HCT116 (cell line): ENCODE measurements at regions not wholly inside any gene's neighbourhood (a gene's known extent, or its start where the extent isn't known, plus 50 kb on each side); places are given as distances from the start of the nearest gene placed in this dataset.

Experiments used
- ATAC-seq: fragments of 200-7000 bp; cut with Tn5 transposase; 2 replicates; pipeline ENCODE4 v1.9.1; 2020; ENCODE audit warnings: mild to moderate bottlenecking, moderate library complexity
- BruUV-seq: library from RNA; stranded (reverse); fragments of 400-500 nt; replicated peaks from 2 replicates; lab custom pipeline; 2021; lab: Mats Ljungman, UMichigan
- CTCF ChIA-PET: fragments of 300-600 bp; sonication (Branson Sonifier 250); formaldehyde crosslinking; loops from one replicate; lab custom pipeline; 2021; ENCODE audit warnings: antibody characterized with exemption; lab: Charles Lee
- POLR2A ChIA-PET: fragments of 300-600, 350-600 bp; sonication (Branson Sonifier 250); formaldehyde crosslinking; loops from one replicate; lab custom pipeline; 2021; ENCODE audit warnings: antibody characterized with exemption; lab: Charles Lee
- RAD21 ChIA-PET, 2 experiments: fragments of 300-600 bp; sonication (Branson Sonifier 250); formaldehyde crosslinking; loops; one replicate each; lab custom pipeline; 2023; ENCODE audit warnings: low total read pairs in 2 of 2; ENCODE audit not compliant: uncharacterized antibody in 2 of 2, unreplicated experiment in 2 of 2, low non-redundant PET in 1 of 2; lab: Charles Lee
- DNase-seq: peaks from one replicate; pipeline ENCODE4 v3.0.0-alpha.2; 2010; ENCODE audit warnings: low read depth, low spot score
- H2AFZ ChIP-seq: fragments of 200-600 bp; shearing (Covaris generic), sonication (generic); 2 replicates; pipeline ENCODE4 v1.6.1; 2017; ENCODE audit warnings: low read depth, mixed run types, mixed read lengths, antibody characterized with exemption, low read length; ENCODE audit not compliant: poor library complexity, severe bottlenecking
- H3K27ac ChIP-seq: 2 replicates; pipeline ENCODE4 v1.5.1; 2012; ENCODE audit warnings: low read depth, low read length
- H3K27me3 ChIP-seq: fragments of 200-600 bp; sonication (generic); 2 replicates; pipeline ENCODE4 v1.6.1; 2016; ENCODE audit warnings: mixed run types, low read length, mixed read lengths; ENCODE audit not compliant: insufficient read depth
- H3K36me3 ChIP-seq, 2 experiments: fragments of 200-500 bp in 1 of 2; fragments of 200-600 bp in 1 of 2; sonication (Bioruptor generic) in 1 of 2; sonication (generic) in 1 of 2; 2 replicates each; pipeline versions ENCODE4 v1.5.1 to v1.6.1; 2014 to 2016; ENCODE audit warnings: low read length in 2 of 2, inconsistent platforms in 1 of 2, mixed read lengths in 1 of 2, mixed run types in 1 of 2; ENCODE audit not compliant: insufficient read depth in 2 of 2, control insufficient read depth in 1 of 2
- H3K4me1 ChIP-seq, 2 experiments: fragments of 200-600 bp in 1 of 2; sonication (generic) in 1 of 2; 2 replicates each; pipeline versions ENCODE4 v1.5.1 to v1.6.1; 2012 to 2017; ENCODE audit warnings: low read length in 2 of 2, inconsistent platforms in 1 of 2, mild to moderate bottlenecking in 1 of 2, mixed read lengths in 1 of 2, mixed run types in 1 of 2, moderate library complexity in 1 of 2; ENCODE audit not compliant: insufficient read depth in 2 of 2, control insufficient read depth in 1 of 2
- H3K4me2 ChIP-seq: fragments of 200-600 bp; sonication (generic); 2 replicates; pipeline ENCODE4 v1.6.1; 2017; ENCODE audit warnings: mixed run types, low read length, mixed read lengths
- H3K4me3 ChIP-seq, 2 experiments: fragments of 200-600 bp in 1 of 2; sonication (generic) in 1 of 2; replicated peaks in 1 of 2; 2 replicates each; pipeline ENCODE4 v1.5.1; 2011 to 2016; ENCODE audit warnings: low read length in 2 of 2, control low read depth in 1 of 2, low read depth in 1 of 2, mild to moderate bottlenecking in 1 of 2, mixed read lengths in 1 of 2, mixed run types in 1 of 2
- H3K79me2 ChIP-seq: fragments of 200-600 bp; sonication (generic); 2 replicates; pipeline ENCODE4 v1.6.1; 2017; ENCODE audit warnings: mild to moderate bottlenecking, mixed run types, low read length, moderate library complexity, mixed read lengths; ENCODE audit not compliant: insufficient read depth
- H3K9ac ChIP-seq: fragments of 200-600 bp; sonication (generic); 2 replicates; pipeline ENCODE4 v1.6.1; 2016; ENCODE audit warnings: low read length, mixed read lengths
- H3K9me2 ChIP-seq: fragments of 200-600 bp; sonication (generic), shearing (Covaris generic); 2 replicates; pipeline ENCODE4 v1.6.1; 2017; ENCODE audit warnings: mixed run types, mild to moderate bottlenecking, moderate library complexity; ENCODE audit not compliant: insufficient read depth
- H3K9me3 ChIP-seq, 2 experiments: fragments of 200-500 bp in 1 of 2; fragments of 200-600 bp in 1 of 2; sonication (Bioruptor generic) in 1 of 2; sonication (generic) in 1 of 2; 2 replicates each; pipeline ENCODE4 v1.6.1; 2014 to 2017; ENCODE audit warnings: low read length in 2 of 2, mixed read lengths in 2 of 2, inconsistent platforms in 1 of 2, low read depth in 1 of 2, mild to moderate bottlenecking in 1 of 2, mixed run types in 1 of 2, moderate library complexity in 1 of 2; ENCODE audit not compliant: control insufficient read depth in 1 of 2, insufficient read depth in 1 of 2
- H4K20me1 ChIP-seq: fragments of 200-600 bp; sonication (generic), shearing (Covaris generic); 2 replicates; pipeline ENCODE4 v1.6.1; 2017; ENCODE audit warnings: mixed run types, mild to moderate bottlenecking, moderate library complexity; ENCODE audit not compliant: insufficient read depth
- ATF3 ChIP-seq: IDR thresholded peaks from 2 replicates; pipeline ENCODE4 v1.6.1; 2012
- CBX3 ChIP-seq: IDR thresholded peaks from 2 replicates; pipeline ENCODE4 v1.6.1; 2012; ENCODE audit warnings: low read depth
- CEBPB ChIP-seq: IDR thresholded peaks from 2 replicates; pipeline ENCODE4 v1.6.1; 2012; ENCODE audit warnings: low read depth
- EGR1 ChIP-seq: IDR thresholded peaks from 2 replicates; pipeline ENCODE4 v1.6.1; 2012; ENCODE audit warnings: low read depth
- ELF1 ChIP-seq: IDR thresholded peaks from 2 replicates; pipeline ENCODE4 v1.6.1; 2012; ENCODE audit warnings: low read depth, borderline replicate concordance
- EZH2 ChIP-seq: fragments of 200-600 bp; sonication (generic); IDR thresholded peaks from 2 replicates; pipeline ENCODE4 v1.6.1; 2017; ENCODE audit warnings: antibody characterized with exemption, mixed run types
- JUND ChIP-seq: IDR thresholded peaks from 2 replicates; pipeline ENCODE4 v1.6.1; 2012
- MAX ChIP-seq: IDR thresholded peaks from 2 replicates; pipeline ENCODE4 v1.6.1; 2012
- POLR2A ChIP-seq: IDR thresholded peaks from 2 replicates; pipeline ENCODE4 v1.7.0; 2011; ENCODE audit warnings: borderline replicate concordance; ENCODE audit not compliant: insufficient read depth, insufficient read length; ENCODE audit errors: extremely low read depth
- RAD21 ChIP-seq: IDR thresholded peaks from 2 replicates; pipeline ENCODE4 v1.6.1; 2012; ENCODE audit warnings: low read depth, mild to moderate bottlenecking
- SP1 ChIP-seq: IDR thresholded peaks from 2 replicates; pipeline ENCODE4 v1.6.1; 2012; ENCODE audit warnings: low read depth
- ZNF274 ChIP-seq: fragments of 200-500 bp; sonication (Bioruptor generic); IDR thresholded peaks from 2 replicates; pipeline ENCODE4 v1.6.1; 2014; ENCODE audit warnings: mild to moderate bottlenecking, low read depth, low read length, inconsistent platforms
- intact Hi-C: fragments of 100-400 bp; cut with micrococcal nuclease; formaldehyde crosslinking; loops from 2 replicates; pipeline ENCODE4 v1.10.0; 2022

GRCh38 chr5:167415779-167416746, 875.4 kb upstream of the WWC1 start:
- ATAC-seq: no peak
- no peaks in the 10 kb centered on the region for H3K79me2 ChIP-seq
- H3K4me1 ChIP-seq: no peaks in the 10 kb centered on the region
- H2AFZ ChIP-seq: no peak overlapping the region
- H3K27me3 ChIP-seq: no peaks in the 10 kb centered on the region
- TF ChIP-seq RAD21 (no peak), EZH2 (no peak), SP1 (no peak), JUND (no peak), MAX (no peak), CEBPB (no peak), POLR2A (no peak), ELF1 (no peak), CBX3 (no peak), EGR1 (no peak), ATF3 (no peak), ZNF274 (no peak)
- CTCF ChIA-PET: no interaction called here
- no TSS peak for BruUV-seq
- intact Hi-C loops: no loop called here
- H3K4me2 ChIP-seq: no peak overlapping the region
- H4K20me1 ChIP-seq: no peaks in the 10 kb centered on the region
- H3K9me2 ChIP-seq: no peaks in the 10 kb centered on the region
- H3K9ac ChIP-seq: no peak overlapping the region
- no peak overlapping the region for H3K27ac ChIP-seq
- POLR2A ChIA-PET: no interaction called here
- DNase-seq: no peak
- H3K4me3 ChIP-seq: no peak overlapping the region
- peaks cover 5 to 7% of the 10 kb centered on the region in 2 experiments; a peak in 3 of 4 replicates for H3K9me3 ChIP-seq
- H3K36me3 ChIP-seq: no peaks in the 10 kb centered on the region
- RAD21 ChIA-PET: no interaction called here
